ENCODE measurements at regions not wholly inside any gene's neighbourhood (a gene's known extent, or its start where the extent isn't known, plus 50 kb on each side); places are given as distances from the start of the nearest gene placed in this dataset.

DNA sequence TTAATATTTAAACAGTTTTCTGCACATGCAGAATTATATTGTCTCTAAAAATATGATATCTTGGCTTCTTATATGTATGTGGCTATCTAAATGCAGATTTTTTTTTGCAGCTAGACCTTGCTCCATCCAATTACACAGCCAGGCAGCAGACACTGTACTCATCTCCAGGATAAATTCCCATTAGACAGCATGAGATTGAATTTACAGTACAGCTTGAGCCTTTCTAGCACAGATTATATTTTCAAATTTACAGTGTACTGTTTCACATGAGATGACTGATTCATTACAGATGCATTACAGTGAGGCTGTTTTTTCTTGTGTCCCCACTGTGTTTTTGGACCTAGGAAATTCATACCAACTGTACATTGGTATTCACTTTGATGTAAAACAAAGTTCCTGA is 134.9 kb downstream of the OTOL1 start:
- CTCF ChIA-PET = no interaction called here
- Histone ChIP-seq H2AFZ (ENCODE audit: control insufficient read depth, low read depth, low read length) (no peak overlapping the region), H3K9me3 (replicated peaks; ENCODE audit: control insufficient read depth, insufficient read depth, low read length) (no peaks in the 10 kb centered on the region), H3K27me3 (replicated peaks in 1 of 2; ENCODE audit: control insufficient read depth in 2 of 2, insufficient read depth in 2 of 2, low read length in 1 of 2) (no peaks in the 10 kb centered on the region), H4K20me1 (ENCODE audit: control insufficient read depth, insufficient read depth) (no peaks in the 10 kb centered on the region), H3K9ac (ENCODE audit: control insufficient read depth, insufficient read depth, low read length) (no peak overlapping the region), H3K79me2 (ENCODE audit: control insufficient read depth, insufficient read depth, low read length) (no peaks in the 10 kb centered on the region), H3K4me3 (no peak overlapping the region), H3K4me1 (ENCODE audit: control insufficient read depth, insufficient read depth, low read length) (no peaks in the 10 kb centered on the region), H3K36me3 (ENCODE audit: control insufficient read depth in 2 of 2, insufficient read depth in 2 of 2, low read length in 1 of 2) (no peaks in the 10 kb centered on the region), H3K27ac (ENCODE audit: control insufficient read depth, insufficient read depth) (no peak overlapping the region), H3K4me2 (ENCODE audit: control insufficient read depth, insufficient read depth) (no peak overlapping the region)
- BruUV-seq (replicated peaks) = no TSS peak
- RAD21 ChIA-PET (ENCODE audit: unreplicated experiment) = no interaction called here
- in situ Hi-C loops (cut with MboI) = no loop called here
- TF ChIP-seq RAD21 (IDR thresholded peaks at IDR 0.05; ENCODE audit: insufficient read depth, low read depth, low read length) (no peak), SUZ12 (IDR thresholded peaks at IDR 0.05; ENCODE audit: unreplicated experiment) (no peak), POLR2AphosphoS5 (IDR thresholded peaks at IDR 0.05; ENCODE audit: low read length) (no peak), HCFC1 (IDR thresholded peaks at IDR 0.05; ENCODE audit: low read length) (no peak), NR2C2 (IDR thresholded peaks at IDR 0.05; ENCODE audit: borderline replicate concordance, control insufficient read depth, insufficient read length, low read depth) (no peak), SREBF1 (IDR thresholded peaks at IDR 0.05; ENCODE audit: low read length) (no peak), SUPT20H (IDR thresholded peaks at IDR 0.05; ENCODE audit: borderline replicate concordance, control insufficient read depth, low read depth, low read length) (no peak), ZNF622 (IDR thresholded peaks at IDR 0.05) (no peak)
- intact Hi-C loops (cut with micrococcal nuclease; ENCODE audit: unreplicated experiment) = no loop called here
- POLR2A ChIA-PET = no interaction called here
- SMC1A ChIA-PET (ENCODE audit: uncharacterized antibody, unreplicated experiment) = no interaction called here
- DNase-seq (ENCODE audit: low read depth, low spot score) = no peak
- no peak for FAIRE-seq
- ATAC-seq = no peak

DNA sequence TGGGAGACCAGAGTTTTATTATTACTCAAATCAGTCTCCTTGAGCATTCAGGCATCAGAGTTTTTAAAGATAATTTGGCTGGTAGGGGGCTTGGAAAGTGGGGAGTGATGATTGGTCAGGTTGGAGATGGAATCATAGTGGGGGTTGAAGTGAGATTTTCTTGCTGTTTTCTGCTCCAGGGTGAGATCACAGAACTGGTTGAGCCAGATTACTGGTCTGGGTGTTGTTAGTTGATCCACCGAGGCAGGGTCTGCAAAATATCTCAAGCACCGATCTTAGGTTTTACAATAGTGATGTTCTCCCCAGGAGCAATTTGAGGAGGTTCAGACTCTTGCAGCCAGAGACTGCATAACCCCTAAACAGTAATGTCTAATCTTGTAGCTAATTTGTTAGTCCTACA is 141.0 kb downstream of the OTOL1 start:
- no peak overlapping the region for H3K4me3 ChIP-seq
- WGBS (ENCODE audit: insufficient coverage, insufficient replicate concordance, low lambda C conversion rate, missing lambda C conversion rate) = 0% methylated on average over 2 of the region's 2 CpGs
- ATAC-seq = no peak
- no TSS peak for BruUV-seq (replicated peaks)
- no peak overlapping the region for H3K27ac ChIP-seq (ENCODE audit: control insufficient read depth, insufficient read depth)
- H3K4me1 ChIP-seq (ENCODE audit: control insufficient read depth, insufficient read depth, low read length) = no peaks in the 10 kb centered on the region
- ChIA-PET RAD21 (ENCODE audit: unreplicated experiment) (interaction anchor here (0.6 kb wide), 1 partner anchor 28 kb away, joined by 3 read pairs; no protein-coding TSS in a partner anchor), SMC1A (ENCODE audit: uncharacterized antibody, unreplicated experiment) (interaction anchor here (1.1 kb wide), 1 partner anchor 9 kb away, joined by 3 read pairs; no protein-coding TSS in a partner anchor), POLR2A (no interaction called here), CTCF (interaction anchor here (0.7 kb wide), 1 partner anchor 68 kb away, joined by 3 read pairs; no protein-coding TSS in a partner anchor)
- no peaks in the 10 kb centered on the region for H4K20me1 ChIP-seq (ENCODE audit: control insufficient read depth, insufficient read depth)
- H3K79me2 ChIP-seq (ENCODE audit: control insufficient read depth, insufficient read depth, low read length) = no peaks in the 10 kb centered on the region
- no peak overlapping the region for H2AFZ ChIP-seq (ENCODE audit: control insufficient read depth, low read depth, low read length)
- intact Hi-C loops (cut with micrococcal nuclease; ENCODE audit: unreplicated experiment) (no loop called here), in situ Hi-C loops (cut with MboI) (no loop called here)
- H3K9ac ChIP-seq (ENCODE audit: control insufficient read depth, insufficient read depth, low read length) = no peak overlapping the region
- no peak for FAIRE-seq
- no peaks in the 10 kb centered on the region for H3K36me3 ChIP-seq (ENCODE audit: control insufficient read depth in 2 of 2, insufficient read depth in 2 of 2, low read length in 1 of 2)
- no peaks in the 10 kb centered on the region for H3K27me3 ChIP-seq (replicated peaks in 1 of 2; ENCODE audit: control insufficient read depth in 2 of 2, insufficient read depth in 2 of 2, low read length in 1 of 2)
- no peak overlapping the region for H3K4me2 ChIP-seq (ENCODE audit: control insufficient read depth, insufficient read depth)
- no peak for DNase-seq (ENCODE audit: low read depth, low spot score)
- no peaks in the 10 kb centered on the region for H3K9me3 ChIP-seq (replicated peaks; ENCODE audit: control insufficient read depth, insufficient read depth, low read length)
- TF ChIP-seq POLR2AphosphoS2 (IDR thresholded peaks at IDR 0.05; ENCODE audit: low read depth, low read length) (no peak), ASH2L (IDR thresholded peaks at IDR 0.05; ENCODE audit: borderline replicate concordance, low read depth) (no peak), TCF7 (IDR thresholded peaks at IDR 0.05; ENCODE audit: borderline replicate concordance) (no peak), STAT3 (IDR thresholded peaks at IDR 0.05; ENCODE audit: low read depth, low read length) (no peak), CEBPB (IDR thresholded peaks at IDR 0.05; ENCODE audit: borderline replicate concordance in 1 of 2, low read depth in 2 of 2, low read length in 2 of 2) (no peak), BACH1 (IDR thresholded peaks at IDR 0.05; ENCODE audit: borderline replicate concordance) (no peak), ZSCAN29 (IDR thresholded peaks at IDR 0.05) (no peak)
- TF ChIP-seq, protein P1, sequence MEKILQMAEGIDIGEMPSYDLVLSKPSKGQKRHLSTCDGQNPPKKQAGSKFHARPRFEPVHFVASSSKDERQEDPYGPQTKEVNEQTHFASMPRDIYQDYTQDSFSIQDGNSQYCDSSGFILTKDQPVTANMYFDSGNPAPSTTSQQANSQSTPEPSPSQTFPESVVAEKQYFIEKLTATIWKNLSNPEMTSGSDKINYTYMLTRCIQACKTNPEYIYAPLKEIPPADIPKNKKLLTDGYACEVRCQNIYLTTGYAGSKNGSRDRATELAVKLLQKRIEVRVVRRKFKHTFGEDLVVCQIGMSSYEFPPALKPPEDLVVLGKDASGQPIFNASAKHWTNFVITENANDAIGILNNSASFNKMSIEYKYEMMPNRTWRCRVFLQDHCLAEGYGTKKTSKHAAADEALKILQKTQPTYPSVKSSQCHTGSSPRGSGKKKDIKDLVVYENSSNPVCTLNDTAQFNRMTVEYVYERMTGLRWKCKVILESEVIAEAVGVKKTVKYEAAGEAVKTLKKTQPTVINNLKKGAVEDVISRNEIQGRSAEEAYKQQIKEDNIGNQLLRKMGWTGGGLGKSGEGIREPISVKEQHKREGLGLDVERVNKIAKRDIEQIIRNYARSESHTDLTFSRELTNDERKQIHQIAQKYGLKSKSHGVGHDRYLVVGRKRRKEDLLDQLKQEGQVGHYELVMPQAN (conservative IDR thresholded peaks at IDR 0.05) = no peak
